ENCODE measurements at regions not wholly inside any gene's neighbourhood (a gene's known extent, or its start where the extent isn't known, plus 50 kb on each side); places are given as distances from the start of the nearest gene placed in this dataset.

DNA sequence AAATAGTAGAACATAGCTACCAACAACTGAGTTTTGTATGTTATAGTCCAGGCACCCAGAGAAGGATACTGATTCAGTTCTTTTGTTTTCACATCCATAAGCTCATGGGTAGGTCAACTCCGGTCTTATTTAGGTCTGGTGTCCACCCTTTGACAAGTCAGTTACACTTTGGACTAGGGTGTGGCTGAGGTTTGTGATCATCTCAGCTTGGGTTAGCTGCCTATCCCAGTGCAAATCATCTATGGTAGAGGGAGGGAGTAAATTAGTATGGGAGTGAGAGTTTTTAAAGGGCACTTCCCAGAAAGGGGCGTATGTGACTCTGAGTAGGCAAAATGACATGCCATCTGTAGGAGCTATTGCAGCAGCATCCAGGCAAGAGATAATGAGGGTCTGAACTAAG lies 66.1 kb downstream of the TANC2 start:
- Histone ChIP-seq H4K20me1 (ENCODE audit: insufficient read depth, low read length, poor library complexity, severe bottlenecking) (no peaks in the 10 kb centered on the region), H3F3A (ENCODE audit: low read depth) (no peaks in the 10 kb centered on the region), H3K9ac (ENCODE audit: low read depth, low read length, poor library complexity, severe bottlenecking) (no peak overlapping the region), H3K4me2 (ENCODE audit: low read depth, low read length, poor library complexity, severe bottlenecking) (no peak overlapping the region), H3K36me3 (ENCODE audit: insufficient read depth, low read length) (no peaks in the 10 kb centered on the region), H2AFZ (ENCODE audit: low read length) (no peak overlapping the region), H3K4me3 (ENCODE audit: low read length, poor library complexity, severe bottlenecking) (no peak overlapping the region), H3K4me1 (ENCODE audit: insufficient read depth, low read length, poor library complexity, severe bottlenecking) (peaks cover 10% of the 10 kb centered on the region), H3K79me2 (ENCODE audit: insufficient read depth, low read length) (no peaks in the 10 kb centered on the region), H3K9me3 (ENCODE audit: insufficient read depth, low read depth, low read length) (no peaks in the 10 kb centered on the region), H3K27me3 (ENCODE audit: insufficient read depth, low read length, poor library complexity, severe bottlenecking) (no peaks in the 10 kb centered on the region), H3K9me2 (replicated peaks; ENCODE audit: low read depth, low read length) (no peaks in the 10 kb centered on the region)
- TF ChIP-seq EZH2phosphoT487 (IDR thresholded peaks at IDR 0.05; ENCODE audit: borderline replicate concordance) = no peak
- TF ChIP-seq, protein P1, sequence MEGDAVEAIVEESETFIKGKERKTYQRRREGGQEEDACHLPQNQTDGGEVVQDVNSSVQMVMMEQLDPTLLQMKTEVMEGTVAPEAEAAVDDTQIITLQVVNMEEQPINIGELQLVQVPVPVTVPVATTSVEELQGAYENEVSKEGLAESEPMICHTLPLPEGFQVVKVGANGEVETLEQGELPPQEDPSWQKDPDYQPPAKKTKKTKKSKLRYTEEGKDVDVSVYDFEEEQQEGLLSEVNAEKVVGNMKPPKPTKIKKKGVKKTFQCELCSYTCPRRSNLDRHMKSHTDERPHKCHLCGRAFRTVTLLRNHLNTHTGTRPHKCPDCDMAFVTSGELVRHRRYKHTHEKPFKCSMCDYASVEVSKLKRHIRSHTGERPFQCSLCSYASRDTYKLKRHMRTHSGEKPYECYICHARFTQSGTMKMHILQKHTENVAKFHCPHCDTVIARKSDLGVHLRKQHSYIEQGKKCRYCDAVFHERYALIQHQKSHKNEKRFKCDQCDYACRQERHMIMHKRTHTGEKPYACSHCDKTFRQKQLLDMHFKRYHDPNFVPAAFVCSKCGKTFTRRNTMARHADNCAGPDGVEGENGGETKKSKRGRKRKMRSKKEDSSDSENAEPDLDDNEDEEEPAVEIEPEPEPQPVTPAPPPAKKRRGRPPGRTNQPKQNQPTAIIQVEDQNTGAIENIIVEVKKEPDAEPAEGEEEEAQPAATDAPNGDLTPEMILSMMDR (conservative IDR thresholded peaks at IDR 0.05; ENCODE audit: low read length) = no peak

DNA sequence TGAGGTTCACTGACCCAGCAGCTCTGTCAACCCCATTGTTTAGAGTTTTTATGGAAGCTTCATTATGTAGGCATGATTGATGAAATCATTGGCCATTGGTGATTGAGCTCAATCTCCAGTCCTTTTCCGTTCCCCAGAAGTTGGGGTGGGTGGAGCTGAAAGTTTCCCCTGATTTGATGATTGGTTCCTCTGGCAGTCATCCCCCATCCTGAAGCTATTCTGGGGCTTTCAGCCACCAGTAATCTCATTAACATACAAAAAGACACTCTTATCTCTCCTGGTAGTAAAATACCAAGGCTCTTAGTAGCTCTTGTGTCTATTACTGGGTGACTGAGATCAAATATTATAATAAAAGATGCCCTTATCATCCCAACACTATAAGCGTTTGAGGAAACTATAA lies 67.1 kb downstream of the TANC2 start:
- no peaks in the 10 kb centered on the region; the same call in 1 of the 2 replicates for H3K79me2 ChIP-seq (ENCODE audit: insufficient read depth, low read length)

DNA sequence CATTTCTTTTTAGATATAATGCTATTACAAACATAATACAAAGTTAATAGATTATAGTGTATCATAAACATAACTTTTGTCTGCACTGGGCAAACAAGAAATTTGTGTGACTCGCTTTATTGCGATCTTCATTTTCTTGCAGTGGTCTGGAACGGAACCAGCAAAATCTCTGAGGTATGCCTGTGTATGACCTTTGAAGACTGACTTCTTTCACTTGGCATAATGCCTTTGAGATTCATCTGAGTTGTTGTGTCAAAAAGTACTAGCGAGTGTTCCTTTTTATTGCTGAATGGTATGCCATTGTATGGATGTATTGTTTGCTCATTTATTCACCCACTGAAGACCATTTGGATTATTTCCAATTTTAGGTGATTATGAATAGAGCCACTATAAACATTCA lies 69.2 kb downstream of the TANC2 start:
- H3K4me3 ChIP-seq (ENCODE audit: low read length, poor library complexity, severe bottlenecking) = no peak overlapping the region
- H3K79me2 ChIP-seq (ENCODE audit: insufficient read depth, low read length) = no peaks in the 10 kb centered on the region; the same call in 1 of the 2 replicates
- H3K9me3 ChIP-seq (ENCODE audit: insufficient read depth, low read depth, low read length) = no peaks in the 10 kb centered on the region
- no peak overlapping the region for H3K4me2 ChIP-seq (ENCODE audit: low read depth, low read length, poor library complexity, severe bottlenecking)
- H3F3A ChIP-seq (ENCODE audit: low read depth) = no peaks in the 10 kb centered on the region
- no peak for TF ChIP-seq EZH2phosphoT487 (IDR thresholded peaks at IDR 0.05; ENCODE audit: borderline replicate concordance)
- TF ChIP-seq, protein P1 (conservative IDR thresholded peaks at IDR 0.05; ENCODE audit: low read length) = no peak
- H2AFZ ChIP-seq (ENCODE audit: low read length) = no peak overlapping the region
- no peaks in the 10 kb centered on the region for H4K20me1 ChIP-seq (ENCODE audit: insufficient read depth, low read length, poor library complexity, severe bottlenecking)
- H3K4me1 ChIP-seq (ENCODE audit: insufficient read depth, low read length, poor library complexity, severe bottlenecking) = peaks cover 24% of the 10 kb centered on the region
- H3K9me2 ChIP-seq (replicated peaks; ENCODE audit: low read depth, low read length) = no peaks in the 10 kb centered on the region
- no peaks in the 10 kb centered on the region for H3K27me3 ChIP-seq (ENCODE audit: insufficient read depth, low read length, poor library complexity, severe bottlenecking)
- H3K9ac ChIP-seq (ENCODE audit: low read depth, low read length, poor library complexity, severe bottlenecking) = no peak overlapping the region
- H3K36me3 ChIP-seq (ENCODE audit: insufficient read depth, low read length) = no peaks in the 10 kb centered on the region

More for the DNA sequence above, 67.1 kb downstream of the TANC2 start:
- Histone ChIP-seq H3K9me2 (replicated peaks; ENCODE audit: low read depth, low read length) (no peaks in the 10 kb centered on the region), H3K4me3 (ENCODE audit: low read length, poor library complexity, severe bottlenecking) (no peak overlapping the region), H4K20me1 (ENCODE audit: insufficient read depth, low read length, poor library complexity, severe bottlenecking) (no peaks in the 10 kb centered on the region), H3K27me3 (ENCODE audit: insufficient read depth, low read length, poor library complexity, severe bottlenecking) (no peaks in the 10 kb centered on the region), H2AFZ (ENCODE audit: low read length) (no peak overlapping the region), H3K4me1 (ENCODE audit: insufficient read depth, low read length, poor library complexity, severe bottlenecking) (peaks cover 13% of the 10 kb centered on the region), H3K36me3 (ENCODE audit: insufficient read depth, low read length) (no peaks in the 10 kb centered on the region), H3K9ac (ENCODE audit: low read depth, low read length, poor library complexity, severe bottlenecking) (no peak overlapping the region), H3K9me3 (ENCODE audit: insufficient read depth, low read depth, low read length) (no peaks in the 10 kb centered on the region), H3F3A (ENCODE audit: low read depth) (no peaks in the 10 kb centered on the region), H3K4me2 (ENCODE audit: low read depth, low read length, poor library complexity, severe bottlenecking) (no peak overlapping the region)
- no peak for TF ChIP-seq EZH2phosphoT487 (IDR thresholded peaks at IDR 0.05; ENCODE audit: borderline replicate concordance)
- TF ChIP-seq, protein P1 (conservative IDR thresholded peaks at IDR 0.05; ENCODE audit: low read length) = no peak
